ENCODE measurements at regions not wholly inside any gene's neighbourhood (a gene's known extent, or its start where the extent isn't known, plus 50 kb on each side); places are given as distances from the start of the nearest gene placed in this dataset.

DNA sequence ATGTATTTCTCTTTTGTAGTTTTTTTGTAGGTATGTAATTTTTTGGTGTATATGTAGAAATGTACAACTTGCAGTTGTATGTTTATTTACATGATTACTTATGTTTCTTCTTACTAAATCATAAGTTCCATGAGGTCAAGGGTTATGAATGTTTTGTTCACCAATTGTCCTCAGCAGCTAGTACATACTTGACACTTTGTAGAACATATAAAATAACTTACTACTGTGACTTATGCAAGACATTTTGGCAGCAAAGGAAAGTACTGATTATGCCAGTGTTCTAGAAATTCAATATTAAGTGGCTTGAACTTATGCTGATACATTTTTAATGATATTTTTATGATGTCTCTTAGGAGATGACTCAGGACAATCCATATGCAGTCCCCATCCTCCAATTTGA is 209.6 kb downstream of the DKK1 start:
- Histone ChIP-seq H2BK20ac (ENCODE audit: low read depth, low read length, poor library complexity, severe bottlenecking) (no peak overlapping the region), H2BK120ac (ENCODE audit: low read depth, low read length, poor library complexity, severe bottlenecking) (no peak overlapping the region), H2BK5ac (ENCODE audit: insufficient read length, low read length) (no peak overlapping the region), H4K91ac (ENCODE audit: insufficient read length, low read depth, low read length) (no peak overlapping the region), H3K4me1 (ENCODE audit: insufficient read depth, low read length) (no peaks in the 10 kb centered on the region), H2BK15ac (ENCODE audit: low read depth, low read length) (no peak overlapping the region), H2AK5ac (ENCODE audit: insufficient read length, low read length) (no peak overlapping the region), H3K9ac (ENCODE audit: extremely low read depth, insufficient read length, low read length) (no peak overlapping the region), H2BK12ac (ENCODE audit: insufficient read length, low read depth, low read length) (no peak overlapping the region), H3K23ac (ENCODE audit: insufficient read length, low read depth, low read length) (no peak overlapping the region), H3K14ac (ENCODE audit: insufficient read depth, low read length) (no peak overlapping the region), H3K4me2 (ENCODE audit: insufficient read depth, insufficient read length, low read length) (no peak overlapping the region), H2AFZ (ENCODE audit: low read length) (no peak overlapping the region), H3T11ph (ENCODE audit: low read length) (no peak overlapping the region), H4K5ac (ENCODE audit: insufficient read length, low read depth, low read length) (no peak overlapping the region), H3K56ac (ENCODE audit: insufficient read length, low read depth, low read length) (no peak overlapping the region), H3K9me3 (ENCODE audit: control insufficient read depth, low read depth, low read length) (no peaks in the 10 kb centered on the region), H4K20me1 (ENCODE audit: control insufficient read depth, insufficient read depth, insufficient read length) (no peaks in the 10 kb centered on the region), H3K27me3 (ENCODE audit: insufficient read depth, low read length) (no peaks in the 10 kb centered on the region), H3K79me1 (ENCODE audit: insufficient read depth, low read depth, low read length, poor library complexity, severe bottlenecking) (no peaks in the 10 kb centered on the region), H3K27ac (ENCODE audit: insufficient read length, low read depth, low read length) (no peak overlapping the region), H3K18ac (ENCODE audit: insufficient read length, low read depth, low read length) (no peak overlapping the region), H3K23me2 (ENCODE audit: insufficient read length, low read depth, low read length, poor library complexity, severe bottlenecking) (no peaks in the 10 kb centered on the region), H3K79me2 (ENCODE audit: insufficient read depth, low read length) (no peaks in the 10 kb centered on the region), H4K8ac (replicated peaks; ENCODE audit: insufficient read length, low read depth, low read length) (no peak overlapping the region), H3K4ac (ENCODE audit: low read depth, low read length) (no peak overlapping the region)
- no peak for DNase-seq
- Mint-ChIP-seq H3K4me1 (no peaks in the 10 kb centered on the region), H3K36me3 (ENCODE audit: insufficient read depth in 1 of 3, low read depth in 3 of 3) (no peaks in the 10 kb centered on the region; a peak in 1 of 7 replicates), H3K27ac (no peak overlapping the region), H3K4me3 (no peak overlapping the region), H3K9me3 (no peaks in the 10 kb centered on the region), H3K27me3 (ENCODE audit: low read depth) (no peaks in the 10 kb centered on the region)
- TF ChIP-seq, protein P1, sequence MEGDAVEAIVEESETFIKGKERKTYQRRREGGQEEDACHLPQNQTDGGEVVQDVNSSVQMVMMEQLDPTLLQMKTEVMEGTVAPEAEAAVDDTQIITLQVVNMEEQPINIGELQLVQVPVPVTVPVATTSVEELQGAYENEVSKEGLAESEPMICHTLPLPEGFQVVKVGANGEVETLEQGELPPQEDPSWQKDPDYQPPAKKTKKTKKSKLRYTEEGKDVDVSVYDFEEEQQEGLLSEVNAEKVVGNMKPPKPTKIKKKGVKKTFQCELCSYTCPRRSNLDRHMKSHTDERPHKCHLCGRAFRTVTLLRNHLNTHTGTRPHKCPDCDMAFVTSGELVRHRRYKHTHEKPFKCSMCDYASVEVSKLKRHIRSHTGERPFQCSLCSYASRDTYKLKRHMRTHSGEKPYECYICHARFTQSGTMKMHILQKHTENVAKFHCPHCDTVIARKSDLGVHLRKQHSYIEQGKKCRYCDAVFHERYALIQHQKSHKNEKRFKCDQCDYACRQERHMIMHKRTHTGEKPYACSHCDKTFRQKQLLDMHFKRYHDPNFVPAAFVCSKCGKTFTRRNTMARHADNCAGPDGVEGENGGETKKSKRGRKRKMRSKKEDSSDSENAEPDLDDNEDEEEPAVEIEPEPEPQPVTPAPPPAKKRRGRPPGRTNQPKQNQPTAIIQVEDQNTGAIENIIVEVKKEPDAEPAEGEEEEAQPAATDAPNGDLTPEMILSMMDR (conservative IDR thresholded peaks at IDR 0.05): no peak
